KMS-11 (cell line): ENCODE measurements at regions not wholly inside any gene's neighbourhood (a gene's known extent, or its start where the extent isn't known, plus 50 kb on each side); places are given as distances from the start of the nearest gene placed in this dataset.

Experiments
- H2AFZ ChIP-seq: fragments of 200-600 bp; sonication (generic); 2 replicates; pipeline ENCODE4 v1.6.1; 2016; ENCODE audit warnings: antibody characterized with exemption, mixed run types, low read depth
- H3K27ac ChIP-seq: fragments of 200-600 bp; sonication (generic); 2 replicates; pipeline ENCODE4 v1.6.1; 2016; ENCODE audit warnings: mild to moderate bottlenecking, mixed run types
- H3K27me3 ChIP-seq: fragments of 200-600 bp; sonication (generic); 2 replicates; pipeline ENCODE4 v1.6.1; 2017; ENCODE audit warnings: mild to moderate bottlenecking, low read depth, mixed run types, moderate library complexity; ENCODE audit not compliant: insufficient read depth
- H3K36me3 ChIP-seq: fragments of 200-600 bp; sonication (generic); 2 replicates; pipeline ENCODE4 v1.6.1; 2017; ENCODE audit warnings: mild to moderate bottlenecking, mixed run types; ENCODE audit not compliant: insufficient read depth
- H3K4me1 ChIP-seq: fragments of 200-600 bp; sonication (generic); 2 replicates; pipeline ENCODE4 v1.6.1; 2016; ENCODE audit warnings: mild to moderate bottlenecking, low read depth, mixed run types; ENCODE audit not compliant: poor library complexity, severe bottlenecking
- H3K4me2 ChIP-seq: fragments of 200-600 bp; sonication (generic); 2 replicates; pipeline ENCODE4 v1.7.0; 2016; ENCODE audit warnings: mild to moderate bottlenecking, mixed run types
- H3K4me3 ChIP-seq: fragments of 200-600 bp; sonication (generic); IDR thresholded peaks from 2 replicates; pipeline ENCODE4 v1.6.1; 2017; ENCODE audit warnings: low read depth, low read length, mixed read lengths; ENCODE audit not compliant: insufficient read depth
- H3K79me2 ChIP-seq: fragments of 200-600 bp; sonication (generic); 2 replicates; pipeline ENCODE4 v1.6.1; 2016; ENCODE audit warnings: low read depth, mixed run types; ENCODE audit not compliant: insufficient read depth
- H3K9ac ChIP-seq: fragments of 200-600 bp; sonication (generic); 2 replicates; pipeline ENCODE4 v1.6.1; 2016; ENCODE audit warnings: mild to moderate bottlenecking, mixed run types
- H4K20me1 ChIP-seq: fragments of 200-600 bp; sonication (generic); 2 replicates; pipeline ENCODE4 v1.6.1; 2016; ENCODE audit warnings: mild to moderate bottlenecking, mixed run types; ENCODE audit not compliant: insufficient read depth
- CTCF ChIP-seq: fragments of 200-600 bp; sonication (generic); conservative IDR thresholded peaks from 2 replicates; pipeline ENCODE4 v1.6.1; 2017; ENCODE audit warnings: low read depth, mild to moderate bottlenecking, antibody characterized with exemption, low read length, moderate library complexity, mixed read lengths

GRCh38 chr9:1941989-1942388, 73.2 kb upstream of the SMARCA2 start:
- no peak overlapping the region for H2AFZ ChIP-seq
- no peak overlapping the region for H3K4me2 ChIP-seq
- no peak overlapping the region for H3K27ac ChIP-seq
- H3K4me3 ChIP-seq: no peak overlapping the region
- H4K20me1 ChIP-seq: no peaks in the 10 kb centered on the region
- peaks cover 24% of the 10 kb centered on the region for H3K4me1 ChIP-seq
- H3K36me3 ChIP-seq: no peaks in the 10 kb centered on the region
- TF ChIP-seq CTCF: 0 out of 2 replicates have a peak, but pooled peaks have one; percentile 21
- H3K9ac ChIP-seq: no peak overlapping the region
- no peaks in the 10 kb centered on the region for H3K79me2 ChIP-seq
- no peaks in the 10 kb centered on the region for H3K27me3 ChIP-seq

- no peaks in the 10 kb centered on the region for H3K27me3 ChIP-seq
- no peaks in the 10 kb centered on the region for H3K36me3 ChIP-seq
- H4K20me1 ChIP-seq: no peaks in the 10 kb centered on the region
- no peak overlapping the region for H3K9ac ChIP-seq
- no peaks in the 10 kb centered on the region for H3K79me2 ChIP-seq
- H3K4me1 ChIP-seq: no peaks in the 10 kb centered on the region
- no peak overlapping the region for H3K4me3 ChIP-seq
- H2AFZ ChIP-seq: no peak overlapping the region
- H3K27ac ChIP-seq: no peak overlapping the region
- no peak for TF ChIP-seq CTCF
- no peak overlapping the region for H3K4me2 ChIP-seq
These were observed 68.4 kb upstream of the SMARCA2 start for GRCh38 chr9:1946526-1947283.

DNA sequence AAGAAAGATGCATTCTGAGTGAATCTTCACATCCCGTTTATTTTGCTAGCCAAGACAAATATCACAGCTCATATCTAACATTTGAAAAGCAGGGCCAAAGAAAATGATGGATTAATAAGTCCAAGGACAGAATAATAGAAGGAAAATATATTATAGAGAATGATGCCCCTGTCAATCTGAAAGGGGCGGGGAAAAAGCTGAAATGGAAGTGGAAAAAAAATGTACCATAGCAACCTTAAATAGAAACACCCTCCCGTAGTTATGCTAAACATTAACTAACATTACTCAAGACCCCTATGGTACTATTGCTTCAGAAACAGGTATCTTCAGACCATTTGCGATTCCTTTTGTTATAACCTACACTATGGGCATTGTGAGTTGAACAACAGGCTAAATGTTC, 67.7 kb upstream of the SMARCA2 start:
- no peak for TF ChIP-seq CTCF
- Histone ChIP-seq H3K36me3 (no peaks in the 10 kb centered on the region), H3K27ac (no peak overlapping the region), H2AFZ (no peak overlapping the region), H3K9ac (no peak overlapping the region), H3K4me1 (no peaks in the 10 kb centered on the region), H4K20me1 (no peaks in the 10 kb centered on the region), H3K4me3 (no peak overlapping the region), H3K4me2 (no peak overlapping the region), H3K27me3 (no peaks in the 10 kb centered on the region), H3K79me2 (no peaks in the 10 kb centered on the region)

DNA sequence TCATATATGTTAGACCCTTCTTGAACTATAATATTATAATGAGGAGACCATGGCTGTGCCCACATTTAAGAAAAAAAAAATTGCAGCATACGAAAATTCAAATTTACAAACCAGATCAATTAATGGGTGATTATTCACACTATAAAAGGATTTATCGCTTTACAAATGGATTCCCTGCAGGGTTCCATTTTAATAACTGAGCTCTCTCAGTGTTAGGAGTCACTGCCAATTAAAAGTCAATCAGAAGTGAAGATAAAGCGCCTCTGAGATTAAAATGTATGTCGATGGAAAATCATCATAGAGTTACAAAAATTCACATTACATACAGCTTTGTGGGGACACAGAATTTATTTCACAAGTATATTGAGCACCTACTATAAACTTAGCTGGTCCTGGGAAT, 66.6 kb upstream of the SMARCA2 start:
- Histone ChIP-seq H3K4me2 (no peak overlapping the region), H3K4me3 (no peak overlapping the region), H3K27me3 (no peaks in the 10 kb centered on the region), H3K36me3 (no peaks in the 10 kb centered on the region), H4K20me1 (no peaks in the 10 kb centered on the region), H3K27ac (no peak overlapping the region), H3K79me2 (no peaks in the 10 kb centered on the region), H3K9ac (no peak overlapping the region), H3K4me1 (no peaks in the 10 kb centered on the region), H2AFZ (no peak overlapping the region)
- no peak for TF ChIP-seq CTCF
